Nephron (organoid): ENCODE measurements at regions not wholly inside any gene's neighbourhood (a gene's known extent, or its start where the extent isn't known, plus 50 kb on each side); places are given as distances from the start of the nearest gene placed in this dataset.

Experiments used
- H3K27ac Mint-ChIP-seq, 3 experiments: 2 replicates each; pipeline ENCODE4 v1.8.0; 2020; ENCODE audit warnings: mixed read lengths in 3 of 3, mild to moderate bottlenecking in 2 of 3, moderate library complexity in 1 of 3
- H3K27me3 Mint-ChIP-seq: 2 replicates; pipeline ENCODE4 v1.8.0; 2021; ENCODE audit warnings: low read depth, mild to moderate bottlenecking, moderate library complexity, mixed read lengths
- H3K36me3 Mint-ChIP-seq: 2 replicates; pipeline ENCODE4 v1.8.0; 2020; ENCODE audit warnings: low read depth, mixed read lengths
- H3K4me1 Mint-ChIP-seq: 2 replicates; pipeline ENCODE4 v1.8.0; 2020; ENCODE audit warnings: mixed read lengths
- H3K4me3 Mint-ChIP-seq, 3 experiments: 2 replicates each; pipeline ENCODE4 v1.8.0; 2020; ENCODE audit warnings: mild to moderate bottlenecking in 3 of 3, mixed read lengths in 3 of 3, moderate library complexity in 2 of 3
- H3K9me3 Mint-ChIP-seq: 2 replicates; pipeline ENCODE4 v1.8.0; 2020; ENCODE audit warnings: mixed read lengths
- TF ChIP-seq, protein P1 (sequence below), 3 experiments: fragments of 200-600 bp; sonication (generic); IDR thresholded peaks; one replicate each; pipeline ENCODE4 v1.5.0; 2021; ENCODE audit warnings: antibody characterized with exemption in 3 of 3; ENCODE audit not compliant: unreplicated experiment in 3 of 3

DNA sequence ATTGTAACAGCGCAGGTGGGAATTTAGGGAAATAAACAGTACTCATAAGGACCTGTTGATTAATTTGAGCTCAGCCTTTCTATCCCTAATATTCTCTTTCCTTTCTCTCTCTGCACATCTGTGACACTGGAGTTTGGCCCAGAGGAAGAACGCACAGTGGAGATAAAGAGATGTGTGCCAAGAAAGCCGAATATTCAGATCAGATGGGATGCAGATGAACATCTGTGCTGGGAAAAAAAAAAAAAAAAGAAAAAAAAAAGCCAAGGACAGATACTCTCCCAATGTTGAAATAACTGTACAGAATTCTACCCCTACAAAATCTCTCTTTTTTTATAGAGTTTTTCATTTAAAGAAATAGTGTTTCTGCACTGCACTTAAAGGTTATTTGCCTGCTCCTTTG is 485.4 kb downstream of the KCNJ2 start:
- no peaks in the 10 kb centered on the region for H3K27me3 Mint-ChIP-seq
- TF ChIP-seq, protein P1, sequence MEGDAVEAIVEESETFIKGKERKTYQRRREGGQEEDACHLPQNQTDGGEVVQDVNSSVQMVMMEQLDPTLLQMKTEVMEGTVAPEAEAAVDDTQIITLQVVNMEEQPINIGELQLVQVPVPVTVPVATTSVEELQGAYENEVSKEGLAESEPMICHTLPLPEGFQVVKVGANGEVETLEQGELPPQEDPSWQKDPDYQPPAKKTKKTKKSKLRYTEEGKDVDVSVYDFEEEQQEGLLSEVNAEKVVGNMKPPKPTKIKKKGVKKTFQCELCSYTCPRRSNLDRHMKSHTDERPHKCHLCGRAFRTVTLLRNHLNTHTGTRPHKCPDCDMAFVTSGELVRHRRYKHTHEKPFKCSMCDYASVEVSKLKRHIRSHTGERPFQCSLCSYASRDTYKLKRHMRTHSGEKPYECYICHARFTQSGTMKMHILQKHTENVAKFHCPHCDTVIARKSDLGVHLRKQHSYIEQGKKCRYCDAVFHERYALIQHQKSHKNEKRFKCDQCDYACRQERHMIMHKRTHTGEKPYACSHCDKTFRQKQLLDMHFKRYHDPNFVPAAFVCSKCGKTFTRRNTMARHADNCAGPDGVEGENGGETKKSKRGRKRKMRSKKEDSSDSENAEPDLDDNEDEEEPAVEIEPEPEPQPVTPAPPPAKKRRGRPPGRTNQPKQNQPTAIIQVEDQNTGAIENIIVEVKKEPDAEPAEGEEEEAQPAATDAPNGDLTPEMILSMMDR (IDR thresholded peaks at IDR 0.05; ENCODE audit: unreplicated experiment in 3 of 3) = no peak
- H3K4me1 Mint-ChIP-seq = peaks cover 29% of the 10 kb centered on the region
- no peaks in the 10 kb centered on the region for H3K36me3 Mint-ChIP-seq
- no peaks in the 10 kb centered on the region for H3K9me3 Mint-ChIP-seq
- no peak overlapping the region for H3K4me3 Mint-ChIP-seq
- no peak overlapping the region for H3K27ac Mint-ChIP-seq

DNA sequence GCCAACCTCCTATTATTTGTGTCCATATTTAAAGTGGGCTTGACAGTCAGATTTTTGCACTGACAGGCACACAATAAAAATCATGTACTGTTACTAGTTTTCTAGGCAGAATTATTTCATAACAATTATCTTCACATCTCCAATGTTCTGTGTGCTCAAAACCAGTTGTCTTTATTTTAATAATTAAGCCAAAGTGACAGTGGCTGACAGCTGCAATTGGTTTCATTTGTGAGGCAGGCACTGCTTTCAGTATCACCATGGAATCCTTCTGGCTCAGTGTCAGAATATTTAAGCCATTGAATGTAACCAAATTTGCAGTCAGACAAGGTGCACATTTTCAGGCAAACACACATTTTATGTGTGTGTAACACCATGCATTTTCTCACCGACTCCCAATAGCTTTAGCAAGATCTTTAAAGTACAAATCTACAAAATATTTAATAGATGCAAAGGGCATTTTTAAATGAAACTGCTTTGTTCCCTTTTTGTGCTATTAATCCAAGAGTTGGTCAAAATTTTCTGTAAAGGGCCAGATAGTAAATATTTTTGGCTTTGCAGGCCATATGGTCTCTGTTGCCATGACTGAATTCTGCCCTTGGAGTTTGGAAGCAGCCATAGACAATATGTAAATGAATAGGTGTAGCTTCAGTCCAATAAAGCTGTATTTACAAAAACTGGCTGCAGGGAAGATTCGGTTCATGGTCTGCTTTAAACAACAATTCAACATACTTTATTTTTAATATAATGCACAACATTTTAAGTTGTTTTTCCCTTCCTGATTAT is 486.0 kb downstream of the KCNJ2 start:
- peak overlapping the region in 2 of 3 experiments; percentile 19 to 43 for H3K27ac Mint-ChIP-seq
- no peaks in the 10 kb centered on the region for H3K36me3 Mint-ChIP-seq
- TF ChIP-seq, protein P1 (IDR thresholded peaks at IDR 0.05; ENCODE audit: unreplicated experiment in 3 of 3) = no peak
- no peaks in the 10 kb centered on the region for H3K9me3 Mint-ChIP-seq
- peaks cover 29% of the 10 kb centered on the region for H3K4me1 Mint-ChIP-seq
- H3K4me3 Mint-ChIP-seq = no peak overlapping the region
- no peaks in the 10 kb centered on the region for H3K27me3 Mint-ChIP-seq

DNA sequence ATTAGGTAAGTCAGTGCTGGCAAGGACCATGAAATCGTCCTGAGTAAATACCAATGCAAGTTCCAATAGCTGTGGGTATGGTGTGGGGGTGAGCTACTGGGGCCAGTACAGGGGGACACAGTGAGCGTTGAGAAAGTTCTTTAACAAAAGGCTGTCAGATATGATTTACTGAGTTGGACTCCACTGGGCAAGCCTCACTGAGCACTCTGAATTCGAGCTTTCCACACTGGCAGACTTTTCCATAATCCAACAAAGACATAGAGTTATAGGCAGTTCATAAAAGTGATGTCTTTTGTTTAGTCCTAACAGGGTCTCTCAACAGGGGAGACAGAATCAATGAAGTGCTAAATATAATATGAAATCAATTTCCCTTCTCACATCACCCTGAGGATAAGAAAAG is 489.0 kb downstream of the KCNJ2 start:
- peaks cover 37% of the 10 kb centered on the region for H3K4me1 Mint-ChIP-seq
- TF ChIP-seq, protein P1 (IDR thresholded peaks at IDR 0.05; ENCODE audit: unreplicated experiment in 3 of 3) = no peak
- H3K9me3 Mint-ChIP-seq = no peaks in the 10 kb centered on the region
- H3K27me3 Mint-ChIP-seq = no peaks in the 10 kb centered on the region
- no peaks in the 10 kb centered on the region for H3K36me3 Mint-ChIP-seq
- peak overlapping the region in 1 of 3 experiments; percentile 19 for H3K27ac Mint-ChIP-seq
- H3K4me3 Mint-ChIP-seq = no peak overlapping the region

DNA sequence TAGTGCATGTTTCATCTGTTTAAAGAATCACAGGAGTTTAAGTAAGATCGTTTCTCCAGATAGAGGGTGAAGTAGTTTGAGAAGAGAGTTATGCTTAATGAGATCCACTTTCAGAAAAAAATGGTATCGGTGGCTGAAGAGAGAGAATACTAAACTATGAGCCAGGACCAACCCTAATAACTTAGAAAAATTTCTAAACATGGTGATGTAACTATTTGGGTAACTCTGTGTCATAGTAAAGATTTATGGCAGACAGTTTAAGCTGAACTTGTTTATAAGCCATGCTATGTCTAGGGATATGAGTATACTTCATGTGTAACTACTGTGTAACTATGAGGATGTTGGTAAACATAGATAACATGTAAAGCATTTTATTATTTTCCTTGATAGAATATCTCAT is 489.5 kb downstream of the KCNJ2 start:
- TF ChIP-seq, protein P1 (IDR thresholded peaks at IDR 0.05; ENCODE audit: unreplicated experiment in 3 of 3) = no peak
- peaks cover 31% of the 10 kb centered on the region for H3K4me1 Mint-ChIP-seq
- H3K36me3 Mint-ChIP-seq = no peaks in the 10 kb centered on the region
- no peak overlapping the region for H3K4me3 Mint-ChIP-seq
- H3K27ac Mint-ChIP-seq = peak overlapping the region in 1 of 3 experiments; percentile 19
- H3K9me3 Mint-ChIP-seq = no peaks in the 10 kb centered on the region
- H3K27me3 Mint-ChIP-seq = no peaks in the 10 kb centered on the region

DNA sequence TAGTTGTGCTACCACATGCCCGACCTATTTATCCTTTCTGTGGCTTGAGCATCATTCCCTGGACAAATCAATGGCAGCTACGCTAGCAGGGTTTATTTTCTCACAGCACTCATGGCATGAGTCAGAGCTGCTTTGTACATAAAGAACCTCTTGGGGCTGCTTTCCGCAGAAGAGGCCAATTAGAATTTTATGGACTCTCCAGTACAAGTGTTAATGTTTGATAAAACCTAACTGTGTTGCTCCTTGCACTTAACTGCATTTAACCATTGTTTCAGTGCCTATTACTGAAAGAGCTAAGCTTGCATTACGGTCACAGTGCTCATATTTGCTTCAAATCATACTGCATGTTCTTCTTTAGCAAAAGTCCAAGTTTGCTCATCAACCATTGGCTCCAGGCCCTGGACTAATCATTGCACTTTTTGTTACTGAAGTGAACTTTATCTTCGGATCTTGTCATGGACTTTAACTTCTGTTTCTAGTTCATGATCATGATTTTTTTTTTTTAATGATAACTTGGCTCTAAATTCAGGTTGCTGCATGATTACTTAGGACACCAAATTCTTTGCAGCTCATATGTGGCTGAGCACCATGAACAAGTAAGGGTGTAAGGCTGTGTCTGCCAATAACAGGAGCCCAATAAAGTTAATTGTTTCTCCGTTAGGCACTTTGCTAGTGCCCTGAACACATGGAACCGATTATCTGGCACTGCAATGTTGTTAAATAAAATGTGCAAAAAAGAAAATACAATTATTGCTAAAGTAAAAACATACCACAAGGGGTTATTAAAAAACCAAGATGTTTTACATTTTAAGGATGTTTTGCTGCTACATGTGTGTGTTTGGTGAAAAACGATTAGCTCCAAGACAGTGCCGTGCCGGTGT is 492.2 kb downstream of the KCNJ2 start:
- no peak overlapping the region for H3K4me3 Mint-ChIP-seq
- H3K36me3 Mint-ChIP-seq = no peaks in the 10 kb centered on the region
- H3K27ac Mint-ChIP-seq = peak overlapping the region; percentile 67 to 81 (median 80)
- TF ChIP-seq, protein P1 (IDR thresholded peaks at IDR 0.05; ENCODE audit: unreplicated experiment in 3 of 3) = no peak
- H3K9me3 Mint-ChIP-seq = no peaks in the 10 kb centered on the region
- no peaks in the 10 kb centered on the region for H3K27me3 Mint-ChIP-seq
- H3K4me1 Mint-ChIP-seq = peaks cover 9% of the 10 kb centered on the region
